MM.1S (cell line): ENCODE measurements at regions not wholly inside any gene's neighbourhood (a gene's known extent, or its start where the extent isn't known, plus 50 kb on each side); places are given as distances from the start of the nearest gene placed in this dataset.

Source experiments
- EZH2 ChIP-seq: fragments of 300-600 bp; sonication (generic); optimal IDR thresholded peaks from 2 replicates; pipeline ENCODE3; 2017; ENCODE audit warnings: low read depth, mild to moderate bottlenecking, antibody characterized with exemption, low read length, mixed read lengths
- EZH2phosphoT487 ChIP-seq: fragments of 300-600 bp; sonication (generic); IDR thresholded peaks from 2 replicates; pipeline ENCODE4 v1.6.1; 2018; ENCODE audit warnings: antibody characterized with exemption, low read length
- TF ChIP-seq, protein P1 (sequence below): fragments of 300-600 bp; sonication (generic); IDR thresholded peaks from 2 replicates; pipeline ENCODE4 v1.5.1; 2016; ENCODE audit warnings: antibody characterized with exemption, low read length, mixed read lengths

DNA sequence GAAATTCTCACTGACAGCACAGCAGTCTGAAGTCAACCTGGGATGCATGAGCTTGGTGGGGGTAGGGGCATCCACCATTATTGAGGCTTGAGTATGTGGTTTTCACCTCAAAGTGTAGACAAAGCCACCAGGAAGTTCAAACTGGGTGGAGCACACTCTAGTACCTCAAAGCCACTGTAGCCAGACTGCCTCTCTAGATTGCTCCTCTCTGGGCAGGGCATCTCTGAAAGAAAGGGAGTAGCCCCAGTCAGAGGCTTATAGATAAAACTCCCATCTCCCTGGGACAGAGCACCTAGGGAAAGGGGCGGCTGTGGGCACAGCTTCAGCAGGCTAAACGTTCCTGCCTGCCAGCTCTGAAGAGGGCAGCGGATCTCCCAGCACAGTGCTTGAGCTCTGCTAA, 143.0 kb downstream of the KITLG start:
- TF ChIP-seq, protein P1, sequence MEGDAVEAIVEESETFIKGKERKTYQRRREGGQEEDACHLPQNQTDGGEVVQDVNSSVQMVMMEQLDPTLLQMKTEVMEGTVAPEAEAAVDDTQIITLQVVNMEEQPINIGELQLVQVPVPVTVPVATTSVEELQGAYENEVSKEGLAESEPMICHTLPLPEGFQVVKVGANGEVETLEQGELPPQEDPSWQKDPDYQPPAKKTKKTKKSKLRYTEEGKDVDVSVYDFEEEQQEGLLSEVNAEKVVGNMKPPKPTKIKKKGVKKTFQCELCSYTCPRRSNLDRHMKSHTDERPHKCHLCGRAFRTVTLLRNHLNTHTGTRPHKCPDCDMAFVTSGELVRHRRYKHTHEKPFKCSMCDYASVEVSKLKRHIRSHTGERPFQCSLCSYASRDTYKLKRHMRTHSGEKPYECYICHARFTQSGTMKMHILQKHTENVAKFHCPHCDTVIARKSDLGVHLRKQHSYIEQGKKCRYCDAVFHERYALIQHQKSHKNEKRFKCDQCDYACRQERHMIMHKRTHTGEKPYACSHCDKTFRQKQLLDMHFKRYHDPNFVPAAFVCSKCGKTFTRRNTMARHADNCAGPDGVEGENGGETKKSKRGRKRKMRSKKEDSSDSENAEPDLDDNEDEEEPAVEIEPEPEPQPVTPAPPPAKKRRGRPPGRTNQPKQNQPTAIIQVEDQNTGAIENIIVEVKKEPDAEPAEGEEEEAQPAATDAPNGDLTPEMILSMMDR: no peak
- TF ChIP-seq EZH2: no peak
- no peak for TF ChIP-seq EZH2phosphoT487
